GM12878 (cell line): ENCODE measurements at regions not wholly inside any gene's neighbourhood (a gene's known extent, or its start where the extent isn't known, plus 50 kb on each side); places are given as distances from the start of the nearest gene placed in this dataset.

Experiments
- ATAC-seq: fragments of 200-7000 bp; cut with Tn5 transposase; 3 replicates; pipeline ENCODE4 v1.9.1; 2020; ENCODE audit warnings: mild to moderate bottlenecking, moderate library complexity
- BruUV-seq: library from RNA; stranded (reverse); fragments of 400-500 nt; replicated peaks from 2 replicates; lab custom pipeline; 2021; lab: Mats Ljungman, UMichigan
- CTCF ChIA-PET: fragments of 300-600 bp; sonication (Branson Sonifier 250); formaldehyde crosslinking; extraction: SDS; loops from one replicate; lab custom pipeline; 2021; ENCODE audit warnings: inconsistent platforms; lab: Yijun Ruan, JAX
- POLR2A ChIA-PET: fragments of 350-600 bp; formaldehyde crosslinking; extraction: SDS; loops from one replicate; lab custom pipeline; 2021; ENCODE audit warnings: inconsistent platforms; lab: Charles Lee
- RAD21 ChIA-PET: fragments of 300-600 bp; sonication (Branson Sonifier 250); formaldehyde crosslinking; loops from one replicate; lab custom pipeline; 2023; ENCODE audit warnings: antibody characterized with exemption; ENCODE audit not compliant: unreplicated experiment; lab: Charles Lee
- SMC1A ChIA-PET: fragments of 300-600 bp; sonication (Branson Sonifier 250); formaldehyde crosslinking; loops from one replicate; lab custom pipeline; 2023; ENCODE audit not compliant: unreplicated experiment, uncharacterized antibody; lab: Charles Lee
- DNase-seq: peaks from one replicate; pipeline ENCODE4 v3.0.0-alpha.2; 2011; ENCODE audit warnings: low read depth, low spot score
- FAIRE-seq: peaks from 3 replicates; lab custom pipeline; 2011; peaks lifted over from hg19 to GRCh38; lab: Jason Lieb, UNC
- H2AFZ ChIP-seq: 2 replicates; pipeline ENCODE4 v1.6.0; 2011; ENCODE audit warnings: low read depth, low read length, control low read depth; ENCODE audit not compliant: control insufficient read depth
- H3K27ac ChIP-seq: 2 replicates; pipeline ENCODE4 v1.5.1; 2011; ENCODE audit warnings: control low read depth; ENCODE audit not compliant: control insufficient read depth, insufficient read depth
- H3K27me3 ChIP-seq, 2 experiments: replicated peaks in 1 of 2; 2 replicates each; pipeline versions ENCODE4 v1.6.0 to v1.6.1; 2011; ENCODE audit warnings: low read length in 1 of 2; ENCODE audit not compliant: control insufficient read depth in 2 of 2, insufficient read depth in 2 of 2
- H3K36me3 ChIP-seq, 2 experiments: 2 replicates each; pipeline ENCODE4 v1.5.1; 2011; ENCODE audit warnings: low read length in 1 of 2; ENCODE audit not compliant: control insufficient read depth in 2 of 2, insufficient read depth in 2 of 2
- H3K4me1 ChIP-seq: 2 replicates; pipeline ENCODE4 v1.6.1; 2011; ENCODE audit warnings: mild to moderate bottlenecking, low read length, moderate library complexity, mixed read lengths; ENCODE audit not compliant: control insufficient read depth, insufficient read depth
- H3K4me2 ChIP-seq: 2 replicates; pipeline ENCODE4 v1.6.0; 2011; ENCODE audit warnings: control low read depth; ENCODE audit not compliant: control insufficient read depth, insufficient read depth
- H3K4me3 ChIP-seq: fragments of 200-600 bp; sonication (generic); 2 replicates; pipeline ENCODE4 v1.5.1; 2016
- H3K79me2 ChIP-seq: 2 replicates; pipeline ENCODE4 v1.6.0; 2011; ENCODE audit warnings: low read length; ENCODE audit not compliant: control insufficient read depth, insufficient read depth
- H3K9ac ChIP-seq: 2 replicates; pipeline ENCODE4 v1.8.0; 2011; ENCODE audit warnings: low read length, control low read depth, mixed read lengths; ENCODE audit not compliant: control insufficient read depth, insufficient read depth
- H3K9me3 ChIP-seq: replicated peaks from 3 replicates; pipeline ENCODE4 v1.5.1; 2011; ENCODE audit warnings: mild to moderate bottlenecking, low read length; ENCODE audit not compliant: control insufficient read depth, insufficient read depth
- H4K20me1 ChIP-seq: 2 replicates; pipeline ENCODE4 v1.6.0; 2011; ENCODE audit not compliant: control insufficient read depth, insufficient read depth
- ASH2L ChIP-seq: fragments of 300-600, 200-600 bp; sonication (generic); IDR thresholded peaks from 2 replicates; pipeline ENCODE4 v1.6.1; 2017; ENCODE audit warnings: low read depth, mild to moderate bottlenecking, borderline replicate concordance
- LARP7 ChIP-seq: fragments of 450-650 bp; IDR thresholded peaks from 2 replicates; pipeline ENCODE4 v1.6.1; 2017; ENCODE audit warnings: mild to moderate bottlenecking
- MYB ChIP-seq: fragments of 150-350 bp; IDR thresholded peaks from 2 replicates; pipeline ENCODE4 v1.6.1; 2014; ENCODE audit warnings: mild to moderate bottlenecking, low read depth, low read length, borderline replicate concordance
- NFYA ChIP-seq: IDR thresholded peaks from 2 replicates; pipeline ENCODE4 v1.6.1; 2011; ENCODE audit warnings: low read depth, mild to moderate bottlenecking, low read length, improper control_type of control experiment, borderline replicate concordance
- NR2C1 ChIP-seq: fragments of 450-650 bp; IDR thresholded peaks from 2 replicates; pipeline ENCODE4 v1.6.1; 2017; ENCODE audit warnings: antibody characterized with exemption, mild to moderate bottlenecking, moderate library complexity
- NRF1 ChIP-seq: conservative IDR thresholded peaks from 2 replicates; pipeline ENCODE4 v1.6.1; 2011; ENCODE audit warnings: mild to moderate bottlenecking, low read depth, low read length, improper control_type of control experiment
- PBX3 ChIP-seq: IDR thresholded peaks from 2 replicates; pipeline ENCODE4 v1.6.1; 2011; ENCODE audit warnings: mild to moderate bottlenecking, low read depth, low read length, moderate library complexity; ENCODE audit not compliant: insufficient replicate concordance
- SIN3A ChIP-seq: IDR thresholded peaks from 2 replicates; pipeline ENCODE4 v1.6.1; 2012; ENCODE audit warnings: low read depth, low read length, improper control_type of control experiment
- SIX5 ChIP-seq: IDR thresholded peaks from 2 replicates; pipeline ENCODE4 v1.6.1; 2011; ENCODE audit warnings: mild to moderate bottlenecking, low read depth, low read length, moderate library complexity; ENCODE audit not compliant: severe bottlenecking
- TCF3 ChIP-seq: IDR thresholded peaks from 2 replicates; pipeline ENCODE4 v1.6.1; 2012; ENCODE audit warnings: low read depth, mild to moderate bottlenecking, low read length, borderline replicate concordance; ENCODE audit not compliant: insufficient read depth
- ZNF384 ChIP-seq: IDR thresholded peaks from 2 replicates; pipeline ENCODE4 v1.6.1; 2012; ENCODE audit warnings: low read depth, mild to moderate bottlenecking, low read length, improper control_type of control experiment, borderline replicate concordance
- WGBS: methylation state at CpG from one replicate; pipeline ENCODE4 v1.1.6; 2016; ENCODE audit warnings: low lambda C conversion rate; ENCODE audit not compliant: insufficient replicate concordance, insufficient coverage; ENCODE audit errors: missing lambda C conversion rate; 5-methylcytosine and 5-hydroxymethylcytosine counted together
- in situ Hi-C: fragments of 300-500 bp; cut with MboI; formaldehyde crosslinking; loops from 9 replicates; pipeline ENCODE4 v1.14.3; 2018; ENCODE audit warnings: mixed read lengths
- intact Hi-C: fragments of 100-400 bp; cut with micrococcal nuclease; formaldehyde crosslinking; loops from one replicate; pipeline ENCODE4 v1.14.2; 2022; ENCODE audit not compliant: unreplicated experiment

- H3K4me2 ChIP-seq = no peak overlapping the region
- no TSS peak for BruUV-seq
- ChIA-PET POLR2A (no interaction called here), CTCF (interaction anchor here (1.6 kb wide), 1 partner anchor 264 kb away, joined by 3 read pairs; no protein-coding TSS in a partner anchor), SMC1A (interaction anchor here (1.2 to 1.7 kb wide), 6 partner anchors 8 to 56 kb away, joined by 3 to 5 read pairs (median 3); no protein-coding TSS in a partner anchor), RAD21 (interaction anchor here (0.5 to 0.8 kb wide), 3 partner anchors 48 to 214 kb away, joined by 3 read pairs; no protein-coding TSS in a partner anchor)
- no peaks in the 10 kb centered on the region for H3K4me1 ChIP-seq
- ATAC-seq (no peak), FAIRE-seq (no peak), DNase-seq (no peak)
- H3K36me3 ChIP-seq = no peaks in the 10 kb centered on the region
- TF ChIP-seq NFYA (no peak), ZNF384 (no peak), MYB (no peak), LARP7 (no peak)
- no peaks in the 10 kb centered on the region for H3K9me3 ChIP-seq
- H2AFZ ChIP-seq = no peak overlapping the region
- WGBS = 0% methylated on average over 1 of the region's 1 CpG
- in situ Hi-C loops = no loop called here
- no peak overlapping the region for H3K27ac ChIP-seq
- H4K20me1 ChIP-seq = no peaks in the 10 kb centered on the region
- H3K4me3 ChIP-seq = no peak overlapping the region
- H3K9ac ChIP-seq = no peak overlapping the region
- no peaks in the 10 kb centered on the region for H3K79me2 ChIP-seq
- H3K27me3 ChIP-seq = no peaks in the 10 kb centered on the region
- intact Hi-C loops = no loop called here
Measured at GRCh38 chr1:170231662-170232061, 85.9 kb downstream of the NTMT2 start.

- intact Hi-C loops (no loop called here), in situ Hi-C loops (no loop called here)
- RAD21 ChIA-PET = no interaction called here
- no peak for TF ChIP-seq PBX3
- no peak for TF ChIP-seq SIX5
- no peak for TF ChIP-seq NRF1
- TF ChIP-seq SIN3A = no peak
- TF ChIP-seq ASH2L = no peak
- TF ChIP-seq TCF3 = no peak
- TF ChIP-seq NR2C1 = no peak
- Histone ChIP-seq H3K27ac (no peak overlapping the region), H2AFZ (no peak overlapping the region), H4K20me1 (no peaks in the 10 kb centered on the region), H3K4me2 (no peak overlapping the region), H3K9ac (no peak overlapping the region), H3K36me3 (no peaks in the 10 kb centered on the region), H3K79me2 (no peaks in the 10 kb centered on the region), H3K4me1 (peaks cover 10% of the 10 kb centered on the region; the same call in 1 of the 2 replicates), H3K4me3 (no peak overlapping the region), H3K27me3 (no peaks in the 10 kb centered on the region), H3K9me3 (no peaks in the 10 kb centered on the region)
- BruUV-seq = no TSS peak
- no peak for FAIRE-seq
- ATAC-seq = no peak; the same call in 2 of the 3 replicates
- no peak for DNase-seq
- SMC1A ChIA-PET = interaction anchor here (0.6 to 1.6 kb wide), 7 partner anchors 9 to 419 kb away, joined by 3 to 7 read pairs (median 3); no protein-coding TSS in a partner anchor
- CTCF ChIA-PET = interaction anchor here (0.9 to 1.7 kb wide), 2 partner anchors 10 kb away, joined by 4 to 5 read pairs; no protein-coding TSS in a partner anchor
- 69% methylated on average over 7 of the region's 7 CpGs for WGBS
- POLR2A ChIA-PET = no interaction called here
Measured at GRCh38 chr1:170238704-170239391, 93.1 kb downstream of the NTMT2 start.
